ENCODE measurements at regions not wholly inside any gene's neighbourhood (a gene's known extent, or its start where the extent isn't known, plus 50 kb on each side); places are given as distances from the start of the nearest gene placed in this dataset.

- no peaks in the 10 kb centered on the region for H3K9me3 ChIP-seq (replicated peaks in 1 of 3)
- H3K4me1 ChIP-seq (replicated peaks in 1 of 2) = peaks cover 0 to 15% of the 10 kb centered on the region in 2 donors
- no peak overlapping the region for H3K27ac ChIP-seq
- H3K4me3 ChIP-seq = no peak overlapping the region
- DNase-seq = peak in 3 of 7 donors; percentile 9 to 11 (median 11)
- WGBS, 4 donors = 94 to 98% (median 94%) methylated on average over 15 to 25 of the region's 25 CpGs
- intact Hi-C loops (cut with DNase I) = no loop called here
- H3K27me3 ChIP-seq = no peaks in the 10 kb centered on the region
- no peak for TF ChIP-seq POLR2A (IDR thresholded peaks at IDR 0.05)
- no peak for TF ChIP-seq CTCF (IDR thresholded peaks at IDR 0.05)
- no peaks in the 10 kb centered on the region for H3K36me3 ChIP-seq (replicated peaks in 1 of 2)
Measured at GRCh38 chr16:85412911-85413520, 200.1 kb upstream of the GSE1 start.

GRCh38 chr16:85413691-85414663 lies 199.1 kb upstream of the GSE1 start:
- no peaks in the 10 kb centered on the region for H3K27me3 ChIP-seq
- peaks cover 0 to 15% of the 10 kb centered on the region in 2 donors for H3K4me1 ChIP-seq (replicated peaks in 1 of 2)
- DNase-seq = peak in 1 of 7 donors; percentile 6
- intact Hi-C loops (cut with DNase I) = no loop called here
- TF ChIP-seq CTCF (IDR thresholded peaks at IDR 0.05) (no peak), POLR2A (IDR thresholded peaks at IDR 0.05) (no peak)
- H3K4me3 ChIP-seq = no peak overlapping the region
- 94 to 98% (median 97%) methylated on average over 14 of the region's 14 CpGs for WGBS, 4 donors
- H3K27ac ChIP-seq = no peak overlapping the region
- H3K36me3 ChIP-seq (replicated peaks in 1 of 2) = no peaks in the 10 kb centered on the region
- H3K9me3 ChIP-seq (replicated peaks in 1 of 3) = no peaks in the 10 kb centered on the region

GRCh38 chr16:85415196-85416090 lies 197.7 kb upstream of the GSE1 start:
- WGBS, 4 donors = 69 to 75% (median 70%) methylated on average over 12 to 25 of the region's 25 CpGs
- DNase-seq = peak in 3 of 7 donors; percentile 16 to 29 (median 24)
- intact Hi-C loops (cut with DNase I) = no loop called here

More at GRCh38 chr16:85415196-85416090, 197.7 kb upstream of the GSE1 start:
- H3K4me3 ChIP-seq = no peak overlapping the region
- H3K4me1 ChIP-seq (replicated peaks in 1 of 2) = peaks cover 0 to 15% of the 10 kb centered on the region in 2 donors
- H3K36me3 ChIP-seq (replicated peaks in 1 of 2) = no peaks in the 10 kb centered on the region
- TF ChIP-seq POLR2A (IDR thresholded peaks at IDR 0.05) = no peak
- no peak for TF ChIP-seq CTCF (IDR thresholded peaks at IDR 0.05)
- H3K27ac ChIP-seq = peak overlapping the region in 1 of 5 donors; percentile 47
- H3K27me3 ChIP-seq = no peaks in the 10 kb centered on the region
- no peaks in the 10 kb centered on the region for H3K9me3 ChIP-seq (replicated peaks in 1 of 3)
